BJ (cell line): ENCODE measurements at regions not wholly inside any gene's neighbourhood (a gene's known extent, or its start where the extent isn't known, plus 50 kb on each side); places are given as distances from the start of the nearest gene placed in this dataset. TPM values are rescaled to one million over a fixed set of nuclear protein-coding genes. Genes with fewer than 3 reads are reported as not detected.

ENCODE experiments used
- CTCF ChIA-PET: fragments of 350-600 bp; formaldehyde crosslinking; extraction: SDS; loops from one replicate; lab custom pipeline; 2021; ENCODE audit warnings: antibody characterized with exemption, inconsistent platforms; lab: Yijun Ruan, JAX
- POLR2A ChIA-PET: fragments of 300-600 bp; sonication (Branson Sonifier 250); formaldehyde crosslinking; extraction: SDS; loops from one replicate; lab custom pipeline; 2021; ENCODE audit warnings: antibody characterized with exemption; lab: Charles Lee
- DNase-seq: peaks from one replicate; pipeline ENCODE4 v3.0.0-alpha.2; 2011; ENCODE audit warnings: low read depth
- H3K27me3 ChIP-seq: 2 replicates; pipeline ENCODE4 v1.6.0; 2011; ENCODE audit warnings: low read length; ENCODE audit not compliant: control insufficient read depth, insufficient read depth
- H3K36me3 ChIP-seq: 2 replicates; pipeline ENCODE4 v1.5.1; 2011; ENCODE audit warnings: low read length; ENCODE audit not compliant: control insufficient read depth, insufficient read depth
- H3K4me3 ChIP-seq: 2 replicates; pipeline ENCODE4 v1.5.1; 2011; ENCODE audit warnings: low read depth, mild to moderate bottlenecking, control low read depth, low read length
- CTCF ChIP-seq: IDR thresholded peaks from 2 replicates; pipeline ENCODE4 v1.5.1; 2011; ENCODE audit warnings: low read depth, mild to moderate bottlenecking, control low read depth, inconsistent platforms, low read length, moderate library complexity; ENCODE audit not compliant: insufficient read depth
- small RNA-seq: library from RNA; depleted of rRNA; stranded (forward); fragments of <200 nt; gene quantifications from one replicate; pipeline ENCODE3, GENCODE V24; 2012; ENCODE audit warnings: low replicate concordance, low read depth; ENCODE audit not compliant: insufficient read length

- H3K4me3 ChIP-seq, result no peak overlapping the region
- TF ChIP-seq CTCF, result no peak
- ChIA-PET CTCF (no interaction called here), POLR2A (no interaction called here)
- H3K27me3 ChIP-seq, result no peaks in the 10 kb centered on the region
- H3K36me3 ChIP-seq, result no peaks in the 10 kb centered on the region
- peak; percentile 13 for DNase-seq
These were observed 60.8 kb upstream of the ARHGEF26 start for GRCh38 chr3:154060238-154061000.

- no peak for DNase-seq
- TF ChIP-seq CTCF, result no peak
- CTCF ChIA-PET, result no interaction called here
- POLR2A ChIA-PET, result no interaction called here
- H3K4me3 ChIP-seq, result no peak overlapping the region
- H3K27me3 ChIP-seq, result no peaks in the 10 kb centered on the region
- H3K36me3 ChIP-seq, result no peaks in the 10 kb centered on the region
These were observed 60.2 kb upstream of the ARHGEF26 start for GRCh38 chr3:154061001-154061370.

GRCh38 chr3:154062513-154062912 is 58.7 kb upstream of the ARHGEF26 start:
- ChIA-PET POLR2A (no interaction called here), CTCF (no interaction called here)
- no peaks in the 10 kb centered on the region for H3K27me3 ChIP-seq
- no peak overlapping the region for H3K4me3 ChIP-seq
- H3K36me3 ChIP-seq, result no peaks in the 10 kb centered on the region
- TF ChIP-seq CTCF, result no peak
- no peak for DNase-seq

- CTCF ChIA-PET, result no interaction called here
These were observed 50.0 kb upstream of the ARHGEF26 start for GRCh38 chr3:154071146-154071545.

More at GRCh38 chr3:154071146-154071545, 50.0 kb upstream of the ARHGEF26 start:
- no peak overlapping the region for H3K4me3 ChIP-seq
- no peaks in the 10 kb centered on the region for H3K27me3 ChIP-seq
- DNase-seq, result no peak
- no peaks in the 10 kb centered on the region for H3K36me3 ChIP-seq
- POLR2A ChIA-PET, result no interaction called here
- TF ChIP-seq CTCF, result no peak

Small RNA genes in the stretch of these regions (small RNA-seq; reads per million reads assigned to genes)
- gene RF00019 (not detected), gene RF00096 (not detected), gene RNU6-901P (not detected)
